GM23248 (cell line): ENCODE measurements at regions not wholly inside any gene's neighbourhood (a gene's known extent, or its start where the extent isn't known, plus 50 kb on each side); places are given as distances from the start of the nearest gene placed in this dataset.

ENCODE experiments used
- DNase-seq: peaks from one replicate; pipeline ENCODE4 v3.0.0-alpha.2; 2015
- H2AFZ ChIP-seq: fragments of 200-600 bp; sonication (generic); 2 replicates; pipeline ENCODE4 v1.6.1; 2016; ENCODE audit warnings: antibody characterized with exemption
- H3F3A ChIP-seq: fragments of 200-600 bp; sonication (generic); 2 replicates; pipeline ENCODE4 v1.6.1; 2016; ENCODE audit warnings: mild to moderate bottlenecking, antibody characterized with exemption, mixed run types; ENCODE audit not compliant: insufficient read depth
- H3K27ac ChIP-seq: fragments of 200-600 bp; sonication (generic); 2 replicates; pipeline ENCODE4 v1.5.1; 2016; ENCODE audit warnings: mild to moderate bottlenecking
- H3K27me3 ChIP-seq: fragments of 200-600 bp; sonication (generic); replicated peaks from 2 replicates; pipeline ENCODE4 v1.6.1; 2016; ENCODE audit warnings: mild to moderate bottlenecking; ENCODE audit not compliant: insufficient read depth
- H3K36me3 ChIP-seq: fragments of 200-600 bp; sonication (generic); 2 replicates; pipeline ENCODE4 v1.6.1; 2016; ENCODE audit warnings: low read depth, mild to moderate bottlenecking
- H3K4me1 ChIP-seq: fragments of 200-600 bp; sonication (generic); 2 replicates; pipeline ENCODE4 v1.6.1; 2016; ENCODE audit warnings: mild to moderate bottlenecking; ENCODE audit not compliant: insufficient read depth
- H3K4me2 ChIP-seq: fragments of 200-600 bp; sonication (generic); one replicate; pipeline ENCODE4 v1.6.1; 2016; ENCODE audit warnings: mild to moderate bottlenecking; ENCODE audit not compliant: unreplicated experiment
- H3K4me3 ChIP-seq: fragments of 200-600 bp; sonication (generic); 2 replicates; pipeline ENCODE4 v1.5.1; 2016; ENCODE audit warnings: mild to moderate bottlenecking
- H3K79me2 ChIP-seq: fragments of 200-600 bp; sonication (generic); 2 replicates; pipeline ENCODE4 v1.6.1; 2016; ENCODE audit warnings: mild to moderate bottlenecking; ENCODE audit not compliant: insufficient read depth
- H3K9ac ChIP-seq: fragments of 200-600 bp; sonication (generic); 2 replicates; pipeline ENCODE4 v1.6.1; 2016; ENCODE audit warnings: mild to moderate bottlenecking
- H3K9me2 ChIP-seq: fragments of 200-600 bp; sonication (generic); 2 replicates; pipeline ENCODE4 v1.6.1; 2016; ENCODE audit warnings: mixed run types, mild to moderate bottlenecking, moderate library complexity; ENCODE audit not compliant: insufficient read depth
- H3K9me3 ChIP-seq: fragments of 200-600 bp; sonication (generic); one replicate; pipeline ENCODE4 v1.6.1; 2017; ENCODE audit warnings: low read depth
- H4K20me1 ChIP-seq: fragments of 200-600 bp; sonication (generic); 2 replicates; pipeline ENCODE4 v1.6.0; 2016; ENCODE audit not compliant: insufficient read depth
- EZH2 ChIP-seq: fragments of 200-600 bp; sonication (generic); IDR thresholded peaks from 2 replicates; pipeline ENCODE4 v1.6.1; 2018; ENCODE audit warnings: antibody characterized with exemption, mild to moderate bottlenecking; ENCODE audit not compliant: insufficient read depth, poor library complexity, severe bottlenecking
- EZH2phosphoT487 ChIP-seq: fragments of 200-600 bp; sonication (generic); IDR thresholded peaks from 2 replicates; pipeline ENCODE4 v1.6.1; 2018; ENCODE audit warnings: antibody characterized with exemption, moderate library complexity, mild to moderate bottlenecking, low read depth; ENCODE audit not compliant: insufficient read depth
- WGBS, 2 experiments: methylation state at CpG; one replicate each; pipeline ENCODE4 v1.1.6; 2015 to 2017; ENCODE audit warnings: low lambda C conversion rate in 2 of 2, low coverage in 1 of 2; ENCODE audit errors: missing lambda C conversion rate in 2 of 2; 5-methylcytosine and 5-hydroxymethylcytosine counted together
- in situ Hi-C: fragments of 300-500 bp; cut with MboI; formaldehyde crosslinking; loops from 2 replicates; pipeline ENCODE4 v1.15.0; 2020

DNA sequence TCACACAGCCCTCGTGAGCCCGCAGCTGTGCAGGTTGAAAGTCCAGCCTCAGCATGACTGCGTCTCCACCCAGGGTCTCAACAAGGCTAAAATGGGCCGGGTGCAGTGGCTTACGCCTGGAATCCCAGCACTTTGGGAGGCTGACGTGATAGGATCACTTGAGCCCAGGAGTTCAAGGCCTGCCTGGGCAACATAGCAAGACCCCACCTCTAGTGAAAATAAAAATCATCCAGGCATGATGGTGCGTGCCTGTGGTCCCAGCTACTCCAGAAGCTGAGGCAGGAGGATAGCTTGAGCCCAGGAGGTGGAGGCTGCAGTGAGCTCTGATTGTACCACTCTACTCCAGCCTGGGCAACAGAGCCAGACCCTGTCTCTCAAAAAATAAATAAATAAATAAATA is 100.8 kb upstream of the PRR5 start:
- no peaks in the 10 kb centered on the region for H3F3A ChIP-seq
- no peaks in the 10 kb centered on the region for H3K36me3 ChIP-seq
- no peaks in the 10 kb centered on the region for H4K20me1 ChIP-seq
- H3K27me3 ChIP-seq: peaks cover 3% of the 10 kb centered on the region; the same call in 1 of the 2 replicates
- H3K9me3 ChIP-seq: no peaks in the 10 kb centered on the region
- H3K9me2 ChIP-seq: no peaks in the 10 kb centered on the region
- no peak for DNase-seq
- no peak overlapping the region for H3K4me2 ChIP-seq
- no peak overlapping the region for H3K27ac ChIP-seq
- no peaks in the 10 kb centered on the region for H3K4me1 ChIP-seq
- TF ChIP-seq EZH2phosphoT487: no peak
- no peak for TF ChIP-seq EZH2
- H2AFZ ChIP-seq: no peak overlapping the region
- in situ Hi-C loops: no loop called here
- 68 to 69% methylated on average over 7 of the region's 7 CpGs for WGBS, 2 experiments
- H3K9ac ChIP-seq: no peak overlapping the region
- no peak overlapping the region for H3K4me3 ChIP-seq
- H3K79me2 ChIP-seq: no peaks in the 10 kb centered on the region

DNA sequence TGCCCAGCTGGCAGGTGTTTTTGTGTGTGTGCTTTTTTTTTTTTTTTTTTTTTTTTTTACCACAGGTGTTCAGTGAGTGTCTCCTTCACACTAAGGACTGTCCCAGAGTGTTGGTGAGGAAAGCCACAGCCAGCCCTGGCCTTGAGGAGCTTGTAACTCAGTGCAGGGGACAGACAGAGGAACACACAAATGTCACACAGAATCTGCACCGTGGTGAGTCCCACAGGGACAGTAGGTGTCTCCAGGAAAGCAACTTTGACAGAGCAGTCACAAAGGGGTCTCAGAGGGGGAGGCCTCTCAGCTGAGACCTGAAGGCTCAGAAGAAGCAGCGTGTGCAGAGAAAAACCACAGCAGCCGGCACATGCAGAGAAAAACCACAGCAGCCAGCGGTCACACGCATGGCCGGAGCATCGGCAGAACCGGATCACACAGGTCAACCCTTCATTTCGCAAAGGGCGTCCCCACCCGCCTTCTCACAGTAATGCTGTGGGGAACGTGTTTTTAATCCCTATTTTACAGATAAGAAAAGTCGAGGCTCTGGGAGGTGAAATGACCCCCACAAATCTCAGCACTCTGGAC is 101.7 kb upstream of the PRR5 start:
- peaks cover under 1% of the 10 kb centered on the region; the same call in 1 of the 2 replicates for H3K27me3 ChIP-seq
- WGBS, 2 experiments: 82% methylated on average over 13 of the region's 13 CpGs
- no peaks in the 10 kb centered on the region for H3K36me3 ChIP-seq
- no peak for TF ChIP-seq EZH2
- no peak for TF ChIP-seq EZH2phosphoT487
- no peak overlapping the region for H3K27ac ChIP-seq
- no peaks in the 10 kb centered on the region for H4K20me1 ChIP-seq
- no peaks in the 10 kb centered on the region for H3F3A ChIP-seq
- no peaks in the 10 kb centered on the region for H3K9me2 ChIP-seq
- no peaks in the 10 kb centered on the region for H3K79me2 ChIP-seq
- H2AFZ ChIP-seq: no peak overlapping the region
- DNase-seq: no peak
- H3K9ac ChIP-seq: no peak overlapping the region
- H3K4me2 ChIP-seq: no peak overlapping the region
- in situ Hi-C loops: no loop called here
- H3K4me3 ChIP-seq: no peak overlapping the region
- H3K4me1 ChIP-seq: no peaks in the 10 kb centered on the region
- no peaks in the 10 kb centered on the region for H3K9me3 ChIP-seq

DNA sequence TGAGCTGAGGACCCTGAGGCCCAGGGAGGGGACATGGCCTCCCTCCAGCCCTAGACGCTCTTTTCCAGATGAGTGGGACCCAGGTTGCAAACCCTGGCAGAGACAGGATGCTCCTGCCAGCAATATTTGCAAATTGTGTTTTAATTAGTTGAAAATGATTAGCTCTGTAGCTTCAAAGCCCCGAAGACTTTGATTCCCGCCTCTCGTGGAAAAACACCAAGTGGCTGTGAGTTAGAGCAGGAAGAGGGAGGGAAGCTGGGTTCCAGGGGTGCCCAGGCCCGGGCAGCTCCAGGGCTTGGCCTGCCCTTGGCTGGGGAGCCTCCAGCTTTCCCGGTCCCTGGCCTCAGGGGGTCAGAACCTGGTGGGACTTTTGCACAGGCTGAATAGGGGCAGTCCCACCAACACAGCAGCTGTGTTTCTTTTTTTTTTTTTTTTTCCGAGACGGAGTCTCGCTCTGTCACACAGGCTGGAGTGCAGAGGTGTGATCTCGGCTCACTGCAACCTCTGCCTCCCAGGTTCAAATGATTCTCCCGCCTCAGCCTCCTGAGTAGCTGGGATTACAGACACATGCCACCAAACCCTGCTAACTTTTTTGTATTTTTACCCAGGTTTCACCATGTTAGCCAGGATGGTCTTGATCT is 101.6 kb upstream of the RTL6 start:
- Histone ChIP-seq H3K9me3 (no peaks in the 10 kb centered on the region), H3K36me3 (no peaks in the 10 kb centered on the region), H3K4me1 (no peaks in the 10 kb centered on the region), H3K27ac (no peak overlapping the region), H2AFZ (no peak overlapping the region), H3K79me2 (no peaks in the 10 kb centered on the region), H3K9me2 (no peaks in the 10 kb centered on the region), H3K4me3 (no peak overlapping the region), H3K4me2 (no peak overlapping the region), H4K20me1 (no peaks in the 10 kb centered on the region), H3F3A (no peaks in the 10 kb centered on the region), H3K27me3 (0 out of 2 replicates have a peak, but pooled peaks cover 3% of the 10 kb centered on the region), H3K9ac (no peak overlapping the region)
- WGBS, 2 experiments: 70 to 74% methylated on average over 11 of the region's 11 CpGs
- no peak for TF ChIP-seq EZH2phosphoT487
- no peak for TF ChIP-seq EZH2
- no peak for DNase-seq
- in situ Hi-C loops: no loop called here

DNA sequence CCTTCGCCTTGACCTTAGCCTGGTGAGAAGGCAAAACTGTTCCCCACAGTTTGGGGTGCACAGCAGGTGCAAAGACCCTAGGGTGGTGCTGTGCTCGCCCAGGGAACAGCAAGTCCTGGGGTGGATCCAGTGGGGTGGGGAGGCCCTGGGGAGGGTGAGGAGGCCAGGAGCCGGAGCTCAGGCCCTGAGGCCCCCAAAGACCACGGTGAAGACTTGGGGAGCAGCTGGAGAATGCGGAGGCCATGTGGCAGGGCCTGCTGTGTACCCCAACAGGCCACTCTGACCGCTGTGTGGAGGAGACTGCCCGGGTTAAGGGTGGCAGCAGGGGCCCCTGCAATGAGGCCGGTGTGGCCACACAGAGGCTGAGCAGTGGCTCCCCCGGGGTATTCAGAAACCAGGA is 101.1 kb upstream of the RTL6 start:
- in situ Hi-C loops: no loop called here
- 63% methylated on average over 8 to 9 of the region's 9 CpGs for WGBS, 2 experiments
- Histone ChIP-seq H3K4me3 (no peak overlapping the region), H2AFZ (no peak overlapping the region), H3K79me2 (no peaks in the 10 kb centered on the region), H4K20me1 (no peaks in the 10 kb centered on the region), H3K27ac (no peak overlapping the region), H3K9ac (no peak overlapping the region), H3K36me3 (no peaks in the 10 kb centered on the region), H3F3A (no peaks in the 10 kb centered on the region), H3K4me2 (no peak overlapping the region), H3K27me3 (0 out of 2 replicates have a peak, but pooled peaks cover 3% of the 10 kb centered on the region), H3K9me3 (no peaks in the 10 kb centered on the region), H3K9me2 (no peaks in the 10 kb centered on the region), H3K4me1 (no peaks in the 10 kb centered on the region)
- no peak for DNase-seq
- TF ChIP-seq EZH2 (no peak), EZH2phosphoT487 (no peak)
